Activated T-helper 2 cell treated with anti-CD3 and anti-CD28 coated beads, Interferon-gamma antibody, Interleukin-2, Interleukin-4, amounts not matched to agents 10 μg/mL and 5 μg/mL and 100 μg/mL, durations not matched to agents 14 hours and 24 hours and 36 hours (primary cell): ENCODE measurements at regions not wholly inside any gene's neighbourhood (a gene's known extent, or its start where the extent isn't known, plus 50 kb on each side); places are given as distances from the start of the nearest gene placed in this dataset.
"Not testable (repeated sequence)": the region's sequence is repeated elsewhere in the genome, so short reads cannot be mapped to it uniquely, and the experiment has no call there.

Experiments
- DNase-seq: peaks from one replicate; pipeline ENCODE4 v3.0.0; 2021; ENCODE audit warnings: low spot score
- H3K27ac Mint-ChIP-seq: one replicate; pipeline ENCODE4 v1.8.0; 2021; ENCODE audit warnings: mixed read lengths
- H3K27me3 Mint-ChIP-seq: one replicate; pipeline ENCODE4 v1.8.0; 2021; ENCODE audit warnings: low read depth, mixed read lengths
- H3K36me3 Mint-ChIP-seq: one replicate; pipeline ENCODE4 v1.8.0; 2021; ENCODE audit warnings: low read depth, mixed read lengths
- H3K4me1 Mint-ChIP-seq: one replicate; pipeline ENCODE4 v1.8.0; 2021; ENCODE audit warnings: low read depth, mixed read lengths
- H3K4me3 Mint-ChIP-seq: one replicate; pipeline ENCODE4 v1.8.0; 2021; ENCODE audit warnings: low read depth, mild to moderate bottlenecking, moderate library complexity, mixed read lengths
- H3K9me3 Mint-ChIP-seq: one replicate; pipeline ENCODE4 v1.8.0; 2021; ENCODE audit warnings: mixed read lengths
- intact Hi-C: fragments of 100-400 bp; cut with micrococcal nuclease; formaldehyde crosslinking; loops from one replicate; pipeline ENCODE4 v1.15.1; 2023

DNA sequence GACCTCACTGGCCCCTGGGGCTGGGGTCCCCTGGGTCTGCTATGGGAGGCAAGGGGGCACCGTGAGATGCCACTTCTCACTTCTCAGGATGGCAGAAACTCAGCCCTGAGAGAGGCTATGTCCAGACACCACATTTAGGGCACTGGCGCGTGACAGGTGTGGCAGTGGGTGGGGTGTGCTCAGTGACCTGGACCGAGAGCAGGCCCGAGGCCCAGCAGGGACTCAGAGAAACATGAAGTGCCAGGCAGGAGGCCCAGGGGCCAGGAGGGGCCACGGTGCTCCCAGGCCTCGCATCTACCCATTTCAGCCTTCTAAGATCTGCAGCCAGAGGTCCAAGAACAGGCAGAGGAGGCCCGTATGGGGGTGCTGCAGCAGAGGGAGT lies 214.9 kb upstream of the SGCG start:
- intact Hi-C loops, H3K4me1 Mint-ChIP-seq, H3K36me3 Mint-ChIP-seq, H3K27me3 Mint-ChIP-seq, H3K27ac Mint-ChIP-seq, H3K9me3 Mint-ChIP-seq, DNase-seq, H3K4me3 Mint-ChIP-seq: not testable (repeated sequence)

DNA sequence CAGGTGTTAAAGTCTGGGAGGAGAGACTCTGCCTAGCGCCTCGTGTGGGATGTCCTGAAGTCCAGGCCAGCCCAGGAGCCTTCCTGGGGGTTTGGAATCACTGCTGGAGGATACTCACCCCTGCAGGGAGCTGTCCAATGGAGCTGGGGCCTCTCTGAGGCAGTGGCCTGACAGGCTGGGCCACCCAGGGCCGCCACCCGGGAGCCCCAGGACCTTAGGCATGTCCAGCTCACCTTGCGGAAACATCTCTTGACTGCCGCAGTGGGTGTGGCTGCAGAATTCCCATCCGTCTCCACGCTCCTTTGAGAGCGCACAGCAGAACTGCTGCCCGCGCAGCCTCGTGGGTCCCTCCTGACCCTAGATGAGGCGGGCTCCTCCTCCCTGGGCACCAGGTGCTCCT lies 214.0 kb upstream of the SGCG start:
- H3K36me3 Mint-ChIP-seq, H3K9me3 Mint-ChIP-seq, intact Hi-C loops, H3K4me3 Mint-ChIP-seq, DNase-seq, H3K4me1 Mint-ChIP-seq, H3K27me3 Mint-ChIP-seq, H3K27ac Mint-ChIP-seq: not testable (repeated sequence)

DNA sequence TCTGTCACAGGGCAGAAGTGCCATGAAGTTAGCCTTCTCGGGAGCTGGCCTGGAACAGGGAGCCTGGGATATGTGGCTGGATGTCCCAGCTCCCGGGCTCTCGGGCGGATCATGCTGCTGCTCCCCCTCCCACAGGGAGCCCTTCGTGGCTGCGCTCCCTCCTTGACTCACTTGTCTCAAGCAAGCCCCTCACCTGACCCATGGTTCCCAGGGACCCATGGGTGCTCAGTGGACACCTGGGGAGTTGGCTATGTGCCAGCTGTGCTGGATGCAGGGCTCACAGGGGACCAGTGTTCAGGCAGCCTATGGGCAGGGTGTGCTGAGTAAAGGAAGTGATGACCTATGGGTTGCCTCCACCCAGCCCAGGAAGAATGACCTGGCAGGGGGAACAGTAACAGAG lies 213.1 kb upstream of the SGCG start:
- intact Hi-C loops = no loop called here
- Mint-ChIP-seq H3K9me3 (no peaks in the 10 kb centered on the region), H3K4me1 (no peaks in the 10 kb centered on the region), H3K27ac (no peak overlapping the region), H3K4me3 (no peak overlapping the region), H3K27me3 (no peaks in the 10 kb centered on the region), H3K36me3 (no peaks in the 10 kb centered on the region)
- DNase-seq = no peak

DNA sequence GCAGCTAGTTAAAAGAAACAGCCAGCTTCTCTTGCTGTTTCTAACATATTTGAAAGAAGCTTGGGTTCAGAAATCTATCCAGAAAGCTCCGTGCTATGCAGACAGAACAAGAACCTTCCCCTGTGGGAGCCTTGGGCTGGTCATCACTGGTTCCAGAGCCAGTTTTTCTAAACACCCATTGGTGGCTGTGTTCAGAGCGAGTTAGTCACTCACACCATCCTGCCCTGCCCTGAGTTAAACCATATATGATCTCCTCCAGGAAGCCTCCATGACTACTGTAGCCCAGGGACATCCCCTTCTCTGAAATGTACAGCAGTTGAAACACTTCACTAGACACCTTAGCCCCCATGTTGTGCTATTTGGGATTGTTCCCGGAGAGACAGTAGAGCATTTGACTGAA lies 200.8 kb upstream of the SGCG start:
- Mint-ChIP-seq H3K27me3 (no peaks in the 10 kb centered on the region), H3K36me3 (no peaks in the 10 kb centered on the region), H3K4me3 (no peak overlapping the region), H3K27ac (no peak overlapping the region), H3K9me3 (peaks cover 13% of the 10 kb centered on the region), H3K4me1 (no peaks in the 10 kb centered on the region)
- intact Hi-C loops = no loop called here
- DNase-seq = no peak

DNA sequence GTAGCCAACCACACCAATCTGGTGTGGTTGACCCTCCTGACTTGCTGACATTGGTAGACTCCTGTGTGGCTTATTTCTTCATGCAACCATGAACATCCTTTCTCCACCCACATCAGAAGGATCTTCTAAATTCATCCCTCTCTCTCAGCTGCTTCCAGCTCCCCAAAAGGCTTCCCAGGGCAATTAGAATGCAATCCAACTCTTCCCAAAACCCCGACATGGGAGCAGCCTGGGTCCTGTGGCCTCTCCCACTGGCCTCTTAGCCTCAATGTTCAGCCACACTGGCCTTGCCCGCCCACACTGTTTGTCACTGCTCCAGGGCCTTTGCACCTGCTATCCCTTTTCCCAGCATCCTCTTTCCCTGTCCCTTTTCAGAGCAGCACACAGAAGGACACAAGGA lies 199.8 kb upstream of the SGCG start:
- no peak overlapping the region for H3K27ac Mint-ChIP-seq
- H3K4me1 Mint-ChIP-seq = no peaks in the 10 kb centered on the region
- peaks cover 20% of the 10 kb centered on the region for H3K9me3 Mint-ChIP-seq
- no peaks in the 10 kb centered on the region for H3K36me3 Mint-ChIP-seq
- no peaks in the 10 kb centered on the region for H3K27me3 Mint-ChIP-seq
- intact Hi-C loops = no loop called here
- DNase-seq = no peak
- no peak overlapping the region for H3K4me3 Mint-ChIP-seq

DNA sequence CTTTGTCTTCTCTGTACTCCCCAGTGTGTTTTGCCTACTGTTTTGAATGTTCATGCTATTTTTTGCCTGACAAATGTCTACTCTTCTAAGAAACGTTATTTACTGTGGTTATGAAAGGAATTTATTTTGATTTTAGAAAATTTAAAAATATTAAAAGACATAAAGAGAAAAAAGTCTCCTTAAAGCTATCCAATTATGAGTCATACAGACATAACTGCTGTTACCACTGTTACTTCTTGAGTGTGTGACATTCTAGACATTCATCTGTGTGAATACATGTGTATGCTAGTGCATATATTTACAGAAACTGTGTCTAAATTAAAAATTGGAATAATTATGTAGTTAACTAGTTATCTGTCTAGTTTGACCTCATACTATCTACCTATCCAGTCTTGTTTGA lies 187.6 kb upstream of the SGCG start:
- Mint-ChIP-seq H3K36me3 (no peaks in the 10 kb centered on the region), H3K4me3 (no peak overlapping the region), H3K27ac (no peak overlapping the region), H3K27me3 (no peaks in the 10 kb centered on the region), H3K9me3 (peaks cover 5% of the 10 kb centered on the region), H3K4me1 (no peaks in the 10 kb centered on the region)
- DNase-seq = no peak
- intact Hi-C loops = no loop called here

DNA sequence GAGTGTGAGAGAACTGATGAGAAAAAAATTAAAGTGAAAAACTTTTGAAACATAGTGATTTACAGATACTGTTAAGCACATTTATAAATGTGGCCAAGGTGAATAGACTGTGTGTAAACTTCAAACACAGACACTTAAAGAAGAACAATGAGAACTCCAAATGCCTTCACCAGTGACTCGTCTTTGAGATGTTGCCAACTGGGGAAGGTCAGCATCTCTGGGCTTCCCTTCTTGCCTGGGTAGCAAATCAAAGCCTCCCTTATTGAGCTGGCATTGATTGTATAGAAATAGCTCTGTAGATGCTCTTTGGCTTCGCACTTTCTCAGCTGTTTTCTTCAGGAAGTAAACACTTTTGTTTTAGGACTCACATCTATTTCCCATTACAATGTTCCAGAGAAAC lies 177.3 kb upstream of the SGCG start:
- no peaks in the 10 kb centered on the region for H3K4me1 Mint-ChIP-seq
- H3K36me3 Mint-ChIP-seq = no peaks in the 10 kb centered on the region
- intact Hi-C loops = no loop called here
- no peaks in the 10 kb centered on the region for H3K27me3 Mint-ChIP-seq
- no peak for DNase-seq
- H3K27ac Mint-ChIP-seq = no peak overlapping the region
- H3K4me3 Mint-ChIP-seq = no peak overlapping the region
- peaks cover 30% of the 10 kb centered on the region for H3K9me3 Mint-ChIP-seq

DNA sequence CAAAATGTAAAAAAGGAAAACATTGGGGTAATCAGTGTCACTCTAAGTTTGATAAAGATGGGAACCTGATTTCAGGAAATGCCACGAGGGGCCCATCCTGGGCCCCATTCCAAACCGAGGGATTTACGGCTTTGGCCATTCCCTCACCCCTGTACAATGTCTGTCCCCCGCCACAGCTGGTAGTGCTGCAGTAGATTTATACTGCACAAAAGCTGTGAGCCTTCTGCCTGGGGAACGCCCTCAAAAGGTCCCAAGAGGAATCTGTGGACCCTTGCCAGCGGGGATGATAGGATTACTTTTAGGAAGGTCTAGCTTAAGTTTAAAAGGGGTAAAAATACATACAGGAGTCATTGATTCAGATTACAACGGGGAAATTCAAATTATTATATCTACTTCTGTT lies 173.4 kb upstream of the SGCG start:
- Mint-ChIP-seq H3K9me3 (peaks cover 9% of the 10 kb centered on the region), H3K4me1 (no peaks in the 10 kb centered on the region), H3K36me3 (no peaks in the 10 kb centered on the region)

DNA sequence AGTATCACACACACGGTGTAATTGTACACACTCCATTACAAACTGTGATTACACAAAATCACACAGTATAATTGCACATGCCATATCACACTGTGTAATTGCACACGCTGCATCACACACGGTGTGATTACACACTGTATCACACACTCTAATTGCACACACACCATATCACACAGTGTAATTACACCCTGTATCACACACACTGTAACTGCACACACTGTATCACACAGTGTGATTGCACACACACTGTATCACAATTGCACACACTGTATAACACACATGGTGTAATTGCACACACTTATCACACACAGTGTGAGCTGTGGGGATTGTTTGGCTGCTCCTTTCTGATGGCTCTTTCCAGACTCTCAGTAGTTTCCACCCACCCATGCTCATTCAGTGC lies 162.6 kb upstream of the SGCG start:
- H3K4me3 Mint-ChIP-seq = no peak overlapping the region
- no peaks in the 10 kb centered on the region for H3K4me1 Mint-ChIP-seq
- no peaks in the 10 kb centered on the region for H3K36me3 Mint-ChIP-seq
- DNase-seq = no peak
- H3K9me3 Mint-ChIP-seq = no peaks in the 10 kb centered on the region
- intact Hi-C loops = no loop called here
- no peaks in the 10 kb centered on the region for H3K27me3 Mint-ChIP-seq
- no peak overlapping the region for H3K27ac Mint-ChIP-seq

More for the DNA sequence above, 173.4 kb upstream of the SGCG start:
- Mint-ChIP-seq H3K4me3 (no peak overlapping the region), H3K27me3 (no peaks in the 10 kb centered on the region), H3K27ac (no peak overlapping the region)
- intact Hi-C loops = no loop called here
- DNase-seq = no peak

DNA sequence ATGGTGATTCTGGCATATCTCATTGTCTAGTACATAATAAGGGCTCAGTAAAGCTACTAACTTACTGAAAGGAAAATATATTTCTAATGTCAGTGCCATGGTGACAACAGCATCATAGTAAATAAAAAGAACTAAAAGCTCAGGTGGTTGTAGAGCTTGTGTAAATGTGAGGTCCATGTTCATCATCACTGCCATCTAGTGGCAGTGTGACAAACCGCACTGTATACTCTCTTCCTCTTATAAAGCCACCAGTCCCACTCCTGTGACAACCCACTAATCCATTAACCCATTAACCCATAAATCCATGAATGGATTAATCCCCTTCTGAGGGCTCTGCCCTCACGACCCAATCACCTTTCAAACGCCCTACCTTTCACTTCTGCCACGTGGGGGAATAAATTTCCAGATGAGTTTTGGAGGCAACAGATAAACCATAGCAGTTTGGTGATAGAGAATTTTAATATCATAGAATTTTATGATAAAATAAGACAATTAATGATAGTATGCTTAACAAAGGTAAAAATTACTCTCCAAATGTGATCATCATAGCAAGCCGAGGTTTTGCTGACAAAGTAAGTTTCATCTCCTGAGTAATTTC lies 160.4 kb upstream of the SGCG start:
- Mint-ChIP-seq H3K4me1 (no peaks in the 10 kb centered on the region), H3K27ac (no peak overlapping the region), H3K27me3 (no peaks in the 10 kb centered on the region), H3K36me3 (no peaks in the 10 kb centered on the region), H3K9me3 (no peaks in the 10 kb centered on the region), H3K4me3 (no peak overlapping the region)
- no peak for DNase-seq
- intact Hi-C loops = loop anchor here (10.0 kb wide), 1 partner anchor 1386 kb away; no protein-coding TSS in a partner anchor

DNA sequence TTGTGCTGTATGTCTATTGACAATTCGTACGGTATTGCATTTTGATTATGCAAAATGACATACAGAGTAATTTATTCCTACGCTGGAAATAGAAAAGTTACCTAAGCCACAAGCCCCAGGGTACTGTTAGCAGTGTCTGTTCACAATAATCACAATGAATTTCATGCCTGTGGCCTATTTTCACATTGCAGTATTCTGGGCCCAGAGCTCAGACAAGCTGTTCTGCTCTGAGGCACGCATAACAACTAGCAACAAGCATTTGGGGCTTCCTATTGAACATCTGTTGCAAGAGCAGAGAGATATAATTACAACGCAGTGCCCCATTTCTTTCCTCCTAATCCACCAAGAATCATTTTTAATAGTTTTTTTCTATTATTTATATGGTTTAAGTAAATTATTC lies 158.9 kb upstream of the SGCG start:
- no peak overlapping the region for H3K27ac Mint-ChIP-seq
- H3K27me3 Mint-ChIP-seq = no peaks in the 10 kb centered on the region
- no peak overlapping the region for H3K4me3 Mint-ChIP-seq
- intact Hi-C loops = loop anchor here (10.0 kb wide), 1 partner anchor 1387 kb away; no protein-coding TSS in a partner anchor
- H3K9me3 Mint-ChIP-seq = no peaks in the 10 kb centered on the region
- H3K4me1 Mint-ChIP-seq = no peaks in the 10 kb centered on the region
- DNase-seq = no peak
- H3K36me3 Mint-ChIP-seq = no peaks in the 10 kb centered on the region

DNA sequence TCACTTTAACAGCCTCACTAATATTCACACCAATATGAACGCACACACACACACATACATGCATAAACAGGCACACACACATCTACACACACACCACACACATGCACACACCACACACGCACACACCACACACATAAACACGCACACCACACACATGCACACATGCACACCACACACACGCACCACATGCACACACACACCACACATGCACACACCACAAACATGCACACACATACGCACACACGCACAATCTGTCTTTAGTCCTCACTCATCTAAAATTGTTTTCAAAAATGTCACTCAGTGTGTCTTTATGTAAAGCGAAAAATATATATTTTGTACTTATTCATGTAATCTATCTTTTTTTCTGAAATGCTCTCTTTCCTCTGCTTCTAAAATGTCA lies 158.1 kb upstream of the SGCG start:
- intact Hi-C loops = loop anchor here (10.0 kb wide), 1 partner anchor 1388 kb away; no protein-coding TSS in a partner anchor
- no peak for DNase-seq
- H3K27ac Mint-ChIP-seq = no peak overlapping the region
- no peaks in the 10 kb centered on the region for H3K36me3 Mint-ChIP-seq
- no peaks in the 10 kb centered on the region for H3K4me1 Mint-ChIP-seq
- no peaks in the 10 kb centered on the region for H3K9me3 Mint-ChIP-seq
- H3K27me3 Mint-ChIP-seq = no peaks in the 10 kb centered on the region
- no peak overlapping the region for H3K4me3 Mint-ChIP-seq

DNA sequence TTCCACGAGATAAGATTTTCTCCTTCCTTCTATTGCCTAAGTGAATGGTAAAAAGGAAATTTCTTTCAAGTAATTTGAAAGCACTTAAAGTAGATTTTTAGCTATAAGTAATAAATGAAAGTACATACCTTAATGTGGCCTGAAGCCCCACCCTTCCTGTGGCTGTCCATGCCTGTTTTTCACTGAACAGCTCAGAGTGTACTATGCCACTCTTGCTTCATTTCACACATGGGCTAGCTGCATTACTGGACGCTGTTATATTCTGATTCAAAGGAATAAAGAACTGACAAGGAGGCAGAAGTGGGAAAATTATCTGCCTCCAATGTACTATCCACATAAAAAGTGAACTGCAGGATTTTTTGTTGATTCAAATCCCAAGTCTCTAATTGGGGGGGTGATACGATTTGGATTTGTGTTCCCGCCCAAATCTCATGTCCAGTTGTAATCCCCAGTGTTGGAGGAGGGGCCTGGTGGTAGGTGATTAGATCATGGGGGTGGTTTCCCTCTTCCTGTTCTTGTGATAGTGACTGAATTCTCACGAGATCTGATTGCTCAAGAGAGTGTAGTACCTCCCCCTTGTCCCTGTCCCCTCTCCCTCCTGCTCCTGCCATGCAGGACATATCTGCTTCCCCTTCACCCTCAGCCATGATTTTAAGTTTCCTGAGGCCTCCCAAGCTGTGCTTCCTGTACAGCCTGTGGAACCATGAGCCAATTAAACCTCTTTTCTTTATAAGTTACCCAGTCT lies 154.7 kb upstream of the SGCG start:
- no peaks in the 10 kb centered on the region for H3K9me3 Mint-ChIP-seq
- no peak for DNase-seq
- no peak overlapping the region for H3K27ac Mint-ChIP-seq
- no peaks in the 10 kb centered on the region for H3K27me3 Mint-ChIP-seq
- no peaks in the 10 kb centered on the region for H3K4me1 Mint-ChIP-seq
- H3K4me3 Mint-ChIP-seq = no peak overlapping the region
- intact Hi-C loops = loop anchor here (10.0 kb wide), 1 partner anchor 1391 kb away; no protein-coding TSS in a partner anchor
- H3K36me3 Mint-ChIP-seq = no peaks in the 10 kb centered on the region
